OCI-LY1 (cell line): ENCODE measurements at regions not wholly inside any gene's neighbourhood (a gene's known extent, or its start where the extent isn't known, plus 50 kb on each side); places are given as distances from the start of the nearest gene placed in this dataset.

Source experiments
- CTCF ChIP-seq: fragments of 200-600 bp; sonication (generic), shearing (Covaris generic); IDR thresholded peaks from 2 replicates; pipeline ENCODE4 v1.5.1; 2017; ENCODE audit warnings: mild to moderate bottlenecking, antibody characterized with exemption, low read length, moderate library complexity, mixed read lengths
- EZH2 ChIP-seq: fragments of 200-600 bp; sonication (generic), shearing (Covaris generic); IDR thresholded peaks from 2 replicates; pipeline ENCODE4 v1.8.0; 2017; ENCODE audit warnings: borderline replicate concordance, mixed run types, mild to moderate bottlenecking, antibody characterized with exemption, low read length, moderate library complexity, mixed read lengths

GRCh38 chr17:31792007-31792585 lies 66.9 kb downstream of the COPRS start:
- TF ChIP-seq EZH2 (no peak), CTCF (no peak)
